NCI-H2107 (cell line): ENCODE measurements at regions not wholly inside any gene's neighbourhood (a gene's known extent, or its start where the extent isn't known, plus 50 kb on each side); places are given as distances from the start of the nearest gene placed in this dataset.

ENCODE experiments used
- DNase-seq: peaks from one replicate; lab custom pipeline; 2025; lab: John Stamatoyannopoulos, UW

DNA sequence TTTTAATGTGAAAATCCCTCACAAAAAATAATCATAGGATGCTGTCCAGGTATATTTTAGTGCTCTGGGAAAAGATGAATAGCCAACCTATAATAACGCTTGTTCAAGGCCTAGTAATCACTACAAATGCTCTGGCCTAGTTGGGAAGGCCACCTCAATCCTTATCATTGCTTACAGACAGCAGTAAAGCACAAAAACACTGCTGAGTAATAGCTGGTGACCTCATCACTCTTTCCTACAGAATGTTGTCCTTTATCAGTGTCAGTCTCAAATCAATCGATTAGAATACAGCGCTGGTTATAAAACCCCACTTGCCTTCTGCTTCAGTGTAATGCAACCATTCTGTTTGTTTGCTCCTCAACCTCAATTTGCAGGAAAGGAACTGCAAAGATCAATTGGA lies 72.6 kb upstream of the STEAP1 start:
- DNase-seq, result no peak

DNA sequence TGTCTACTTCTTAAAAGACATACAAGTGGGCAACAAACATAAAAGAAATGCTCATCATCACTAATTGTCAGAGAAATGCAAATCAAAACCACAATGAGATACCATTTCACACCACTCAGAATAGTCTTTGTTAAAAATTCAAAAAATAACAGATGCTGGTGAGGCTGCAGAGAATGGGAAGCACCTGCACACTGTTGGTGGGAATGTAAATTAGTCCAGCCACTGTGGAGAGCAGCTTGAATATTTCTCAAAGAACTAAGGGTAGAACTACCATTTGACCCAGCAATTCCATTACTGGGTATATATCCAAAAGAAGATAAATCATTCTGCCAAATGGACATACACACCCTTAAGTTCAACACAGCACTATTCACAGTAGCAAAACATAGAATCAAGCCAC lies 61.8 kb upstream of the STEAP1 start:
- DNase-seq, result no peak

DNA sequence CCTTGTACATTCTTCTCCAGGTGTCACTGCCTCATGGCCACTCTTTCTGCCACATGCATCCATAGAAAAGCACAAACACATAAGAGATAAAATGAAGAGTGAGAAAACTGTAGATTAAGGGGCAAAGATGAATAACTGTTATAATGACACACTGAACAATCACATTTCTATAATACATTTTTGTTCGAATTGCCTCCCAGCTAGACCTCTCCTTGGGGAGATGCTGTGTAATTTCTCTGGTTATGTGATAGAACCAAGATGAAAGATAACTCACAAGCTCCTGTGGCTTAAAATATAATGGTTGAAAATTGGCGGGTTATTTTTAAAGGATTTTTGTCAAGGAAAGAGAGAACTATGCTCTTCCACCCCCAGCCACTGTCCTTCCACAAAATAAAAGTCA lies 60.2 kb upstream of the STEAP1 start:
- DNase-seq, result no peak
